GM12892 (cell line): ENCODE measurements at regions not wholly inside any gene's neighbourhood (a gene's known extent, or its start where the extent isn't known, plus 50 kb on each side); places are given as distances from the start of the nearest gene placed in this dataset.

Experiments
- POLR2A ChIP-seq: IDR thresholded peaks from 2 replicates; pipeline ENCODE4 v1.6.1; 2011; ENCODE audit warnings: low read depth, low read length, control low read depth
- POLR2AphosphoS5 ChIP-seq: IDR thresholded peaks from 2 replicates; pipeline ENCODE4 v1.6.1; 2011; ENCODE audit warnings: low read depth, low read length, control low read depth

GRCh38 chr4:130653842-130654241, 1557.9 kb downstream of the C4orf33 start:
- no peak for TF ChIP-seq POLR2A
- TF ChIP-seq POLR2AphosphoS5: no peak
